OCI-LY7 (cell line): ENCODE measurements at regions not wholly inside any gene's neighbourhood (a gene's known extent, or its start where the extent isn't known, plus 50 kb on each side); places are given as distances from the start of the nearest gene placed in this dataset.

Source experiments
- BruUV-seq: library from RNA; stranded (reverse); fragments of 400-500 nt; replicated peaks from 2 replicates; lab custom pipeline; 2021; lab: Mats Ljungman, UMichigan
- CTCF ChIA-PET: fragments of 300-600 bp; sonication (Branson Sonifier 250); formaldehyde crosslinking; loops from one replicate; lab custom pipeline; 2022; ENCODE audit warnings: antibody characterized with exemption; ENCODE audit not compliant: unreplicated experiment; lab: Charles Lee
- POLR2A ChIA-PET: fragments of 300-600 bp; sonication (Branson Sonifier 250); formaldehyde crosslinking; loops from one replicate; lab custom pipeline; 2022; ENCODE audit warnings: antibody characterized with exemption; lab: Charles Lee
- DNase-seq: peaks from one replicate; pipeline ENCODE4 v3.0.0-alpha.2; 2015; ENCODE audit warnings: low spot score
- H2AFZ ChIP-seq: fragments of 200-600 bp; sonication (generic), shearing (Covaris generic); 2 replicates; pipeline ENCODE4 v1.6.1; 2014; ENCODE audit warnings: mild to moderate bottlenecking, antibody characterized with exemption, low read length, moderate library complexity
- H3K27ac ChIP-seq: fragments of 200-600 bp; sonication (generic); 2 replicates; pipeline ENCODE4 v1.5.1; 2014; ENCODE audit warnings: mixed run types, low read depth, mild to moderate bottlenecking, moderate library complexity, low read length, inconsistent platforms; ENCODE audit not compliant: poor library complexity, severe bottlenecking
- H3K36me3 ChIP-seq: fragments of 200-600 bp; sonication (generic); 2 replicates; pipeline ENCODE4 v1.6.1; 2014; ENCODE audit warnings: mild to moderate bottlenecking, antibody characterized with exemption, low read length, moderate library complexity, mixed read lengths; ENCODE audit not compliant: insufficient read depth
- H3K4me1 ChIP-seq: fragments of 200-600 bp; sonication (generic); 2 replicates; pipeline ENCODE4 v1.5.1; 2014; ENCODE audit warnings: mild to moderate bottlenecking, low read length; ENCODE audit not compliant: insufficient read depth, poor library complexity, severe bottlenecking
- H3K4me2 ChIP-seq: fragments of 200-600 bp; sonication (generic); 2 replicates; pipeline ENCODE4 v1.6.1; 2014; ENCODE audit warnings: mild to moderate bottlenecking, low read length
- H3K4me3 ChIP-seq: fragments of 200-600 bp; sonication (generic); 2 replicates; pipeline ENCODE4 v1.5.1; 2014; ENCODE audit warnings: mild to moderate bottlenecking, low read depth, low read length; ENCODE audit not compliant: poor library complexity, severe bottlenecking
- H3K79me2 ChIP-seq: fragments of 200-600 bp; sonication (generic); 2 replicates; pipeline ENCODE4 v1.6.1; 2016; ENCODE audit warnings: low read depth, mild to moderate bottlenecking, low read length, moderate library complexity, mixed read lengths; ENCODE audit not compliant: insufficient read depth
- H3K9me2 ChIP-seq: fragments of 200-600 bp; sonication (generic); 2 replicates; pipeline ENCODE4 v1.6.1; 2016; ENCODE audit warnings: mild to moderate bottlenecking, low read length, mixed read lengths; ENCODE audit not compliant: insufficient read depth
- H3K9me3 ChIP-seq: fragments of 200-600 bp; sonication (generic); 2 replicates; pipeline ENCODE4 v1.6.1; 2014; ENCODE audit warnings: mild to moderate bottlenecking, mixed run types, low read length, mixed read lengths
- H4K20me1 ChIP-seq: fragments of 200-600 bp; sonication (generic); 2 replicates; pipeline ENCODE4 v1.6.1; 2014; ENCODE audit warnings: mild to moderate bottlenecking, antibody characterized with exemption, low read length, moderate library complexity, mixed read lengths; ENCODE audit not compliant: insufficient read depth
- EZH2phosphoT487 ChIP-seq: fragments of 200-600 bp; sonication (generic); IDR thresholded peaks from 2 replicates; pipeline ENCODE4 v1.6.1; 2018; ENCODE audit warnings: low read depth, borderline replicate concordance, mild to moderate bottlenecking, mixed run types, antibody characterized with exemption, low read length, moderate library complexity, mixed read lengths
- intact Hi-C: fragments of 100-400 bp; cut with micrococcal nuclease; formaldehyde crosslinking; loops from one replicate; pipeline ENCODE4 v1.10.0; 2022; ENCODE audit not compliant: unreplicated experiment
- TF ChIP-seq, protein P1 (sequence below): fragments of 200-600 bp; sonication (generic); conservative IDR thresholded peaks from 2 replicates; pipeline ENCODE4 v1.5.1; 2014; ENCODE audit warnings: mild to moderate bottlenecking, antibody characterized with exemption, low read length, moderate library complexity, mixed read lengths

DNA sequence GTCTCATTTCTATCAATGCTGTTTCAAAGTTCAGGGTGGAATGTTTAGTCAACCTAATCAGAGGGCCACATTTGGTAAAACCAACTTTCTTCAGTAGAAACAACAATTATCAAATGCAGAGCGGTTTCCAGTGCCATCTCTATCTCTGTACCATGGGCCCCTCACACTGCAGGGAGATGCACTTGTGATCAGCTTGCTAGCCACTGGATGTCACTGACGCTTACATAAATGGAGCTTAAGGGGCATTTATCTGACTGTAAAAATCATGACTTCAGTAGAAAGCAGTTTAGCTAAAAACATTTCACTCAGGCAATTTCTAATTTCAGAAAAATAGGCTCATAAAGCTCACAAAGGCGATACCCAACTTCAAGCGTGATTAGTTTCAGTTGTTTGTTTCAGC is 678.0 kb downstream of the ZEB2 start:
- no peaks in the 10 kb centered on the region for H3K9me3 ChIP-seq
- ChIA-PET POLR2A (interaction anchor here (0.6 to 0.7 kb wide), 2 partner anchors 33 to 126 kb away, joined by 3 read pairs; no protein-coding TSS in a partner anchor), CTCF (interaction anchor here (0.6 kb wide), 1 partner anchor 10 kb away, joined by 3 read pairs; no protein-coding TSS in a partner anchor)
- DNase-seq: peak; percentile 15
- no peaks in the 10 kb centered on the region for H4K20me1 ChIP-seq
- H3K9me2 ChIP-seq: no peaks in the 10 kb centered on the region
- intact Hi-C loops: no loop called here
- H3K79me2 ChIP-seq: no peaks in the 10 kb centered on the region
- no peaks in the 10 kb centered on the region for H3K4me1 ChIP-seq
- H2AFZ ChIP-seq: no peak overlapping the region
- TF ChIP-seq, protein P1, sequence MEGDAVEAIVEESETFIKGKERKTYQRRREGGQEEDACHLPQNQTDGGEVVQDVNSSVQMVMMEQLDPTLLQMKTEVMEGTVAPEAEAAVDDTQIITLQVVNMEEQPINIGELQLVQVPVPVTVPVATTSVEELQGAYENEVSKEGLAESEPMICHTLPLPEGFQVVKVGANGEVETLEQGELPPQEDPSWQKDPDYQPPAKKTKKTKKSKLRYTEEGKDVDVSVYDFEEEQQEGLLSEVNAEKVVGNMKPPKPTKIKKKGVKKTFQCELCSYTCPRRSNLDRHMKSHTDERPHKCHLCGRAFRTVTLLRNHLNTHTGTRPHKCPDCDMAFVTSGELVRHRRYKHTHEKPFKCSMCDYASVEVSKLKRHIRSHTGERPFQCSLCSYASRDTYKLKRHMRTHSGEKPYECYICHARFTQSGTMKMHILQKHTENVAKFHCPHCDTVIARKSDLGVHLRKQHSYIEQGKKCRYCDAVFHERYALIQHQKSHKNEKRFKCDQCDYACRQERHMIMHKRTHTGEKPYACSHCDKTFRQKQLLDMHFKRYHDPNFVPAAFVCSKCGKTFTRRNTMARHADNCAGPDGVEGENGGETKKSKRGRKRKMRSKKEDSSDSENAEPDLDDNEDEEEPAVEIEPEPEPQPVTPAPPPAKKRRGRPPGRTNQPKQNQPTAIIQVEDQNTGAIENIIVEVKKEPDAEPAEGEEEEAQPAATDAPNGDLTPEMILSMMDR: peak; percentile 53
- no peak for TF ChIP-seq EZH2phosphoT487
- BruUV-seq: no TSS peak
- no peak overlapping the region for H3K4me3 ChIP-seq
- no peaks in the 10 kb centered on the region for H3K36me3 ChIP-seq
- no peak overlapping the region for H3K27ac ChIP-seq
- H3K4me2 ChIP-seq: no peak overlapping the region

DNA sequence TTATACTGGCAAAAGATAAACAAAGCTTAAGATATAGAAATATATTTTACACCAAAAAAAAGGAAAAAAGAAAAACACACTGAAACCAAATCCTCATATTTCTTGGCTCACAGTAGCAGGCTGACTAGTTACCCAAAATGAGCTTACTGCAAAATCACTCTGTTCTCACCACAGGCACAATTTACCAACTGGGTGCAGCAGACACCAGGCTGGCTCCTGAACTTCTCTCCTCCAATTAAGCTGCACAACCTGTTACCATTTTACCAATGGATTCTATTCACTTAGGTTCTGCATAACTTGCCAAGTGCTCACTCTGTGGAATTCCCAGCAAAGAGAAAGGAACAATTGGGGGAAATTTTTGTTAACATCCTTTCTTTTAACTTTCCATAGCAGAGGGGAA is 679.3 kb downstream of the ZEB2 start:
- Histone ChIP-seq H3K36me3 (no peaks in the 10 kb centered on the region), H3K4me1 (no peaks in the 10 kb centered on the region), H2AFZ (no peak overlapping the region), H4K20me1 (no peaks in the 10 kb centered on the region), H3K79me2 (no peaks in the 10 kb centered on the region), H3K9me3 (no peaks in the 10 kb centered on the region), H3K9me2 (no peaks in the 10 kb centered on the region), H3K27ac (no peak overlapping the region), H3K4me3 (no peak overlapping the region), H3K4me2 (no peak overlapping the region)
- no TSS peak for BruUV-seq
- ChIA-PET POLR2A (interaction anchor here (0.9 kb wide), 1 partner anchor 18 kb away, joined by 3 read pairs; no protein-coding TSS in a partner anchor), CTCF (no interaction called here)
- no peak for TF ChIP-seq EZH2phosphoT487
- TF ChIP-seq, protein P1: no peak
- intact Hi-C loops: no loop called here
- no peak for DNase-seq

DNA sequence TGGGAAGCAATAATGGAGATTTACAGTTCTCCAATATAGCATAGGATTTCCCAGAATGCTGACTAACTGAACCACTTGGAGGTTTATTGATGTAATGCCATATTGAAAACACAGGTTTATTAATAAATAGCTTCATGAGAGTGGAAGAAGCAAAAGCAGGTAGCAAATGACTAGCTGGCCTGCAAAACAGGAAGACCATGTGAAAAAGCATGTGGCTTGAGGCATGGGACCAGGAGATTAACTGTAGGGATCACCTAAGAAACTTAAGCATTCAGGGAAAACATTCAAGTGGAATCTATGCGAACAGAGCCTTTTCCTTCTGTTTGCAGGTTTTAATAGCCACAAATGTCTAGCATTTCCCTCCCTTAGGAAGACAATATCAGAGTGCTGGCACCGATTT is 679.7 kb downstream of the ZEB2 start:
- Histone ChIP-seq H3K27ac (no peak overlapping the region), H3K79me2 (no peaks in the 10 kb centered on the region), H3K9me3 (no peaks in the 10 kb centered on the region), H3K4me1 (no peaks in the 10 kb centered on the region), H3K36me3 (no peaks in the 10 kb centered on the region), H3K4me3 (no peak overlapping the region), H4K20me1 (no peaks in the 10 kb centered on the region), H2AFZ (no peak overlapping the region), H3K4me2 (no peak overlapping the region), H3K9me2 (no peaks in the 10 kb centered on the region)
- no peak for TF ChIP-seq EZH2phosphoT487
- TF ChIP-seq, protein P1: no peak
- intact Hi-C loops: no loop called here
- ChIA-PET POLR2A (interaction anchor here (0.9 kb wide), 1 partner anchor 17 kb away, joined by 3 read pairs; no protein-coding TSS in a partner anchor), CTCF (no interaction called here)
- no TSS peak for BruUV-seq
- no peak for DNase-seq
